Left kidney (tissue), 1 donor: ENCODE measurements at regions not wholly inside any gene's neighbourhood (a gene's known extent, or its start where the extent isn't known, plus 50 kb on each side); places are given as distances from the start of the nearest gene placed in this dataset.
"Not testable (repeated sequence)": the region's sequence is repeated elsewhere in the genome, so short reads cannot be mapped to it uniquely, and the experiment has no call there.

Source experiments
- DNase-seq: peaks from one replicate; pipeline ENCODE4 v3.0.0-alpha.2; 2013

GRCh38 chrX:76774912-76775311, 347.4 kb downstream of the MAGEE1 start:
- DNase-seq = not testable (repeated sequence)

DNA sequence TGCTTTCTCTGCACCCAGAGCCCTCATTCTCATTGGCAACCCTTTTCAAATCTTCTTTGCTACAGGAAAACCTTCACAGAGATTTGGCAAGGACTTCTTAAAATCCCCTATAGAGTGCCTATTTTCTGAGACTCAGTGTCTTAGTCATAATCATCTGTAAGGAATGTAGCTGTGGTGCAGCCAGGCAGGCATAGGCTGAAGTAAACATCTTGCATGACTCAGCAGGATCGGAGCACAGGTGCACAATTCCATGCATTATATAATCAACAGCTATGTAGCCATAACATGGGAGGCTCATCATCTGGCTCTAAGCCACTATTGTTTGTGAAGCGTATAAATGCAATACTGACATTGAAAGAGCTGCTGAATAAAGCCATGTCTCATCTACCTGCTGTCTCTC, 368.8 kb downstream of the MAGEE1 start:
- DNase-seq = no peak

DNA sequence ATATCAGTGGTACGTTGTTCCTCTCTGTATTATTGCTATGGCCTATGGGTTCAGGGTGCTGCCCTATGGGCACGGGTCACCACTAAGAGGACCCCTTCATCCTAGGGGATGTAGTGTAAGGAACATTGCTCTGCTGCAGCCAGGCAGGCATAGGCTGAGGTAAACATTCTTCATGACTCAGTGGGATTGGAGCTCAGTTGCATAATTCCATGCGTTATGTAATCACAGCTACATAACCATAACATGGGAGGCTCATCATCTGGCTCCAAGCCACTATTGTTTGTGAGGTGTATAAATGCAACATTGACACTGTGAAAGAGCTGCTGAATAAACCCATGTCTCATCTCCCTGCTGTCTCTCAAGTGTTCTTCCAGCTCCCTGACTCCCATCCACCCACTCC, 375.2 kb downstream of the MAGEE1 start:
- DNase-seq = no peak

DNA sequence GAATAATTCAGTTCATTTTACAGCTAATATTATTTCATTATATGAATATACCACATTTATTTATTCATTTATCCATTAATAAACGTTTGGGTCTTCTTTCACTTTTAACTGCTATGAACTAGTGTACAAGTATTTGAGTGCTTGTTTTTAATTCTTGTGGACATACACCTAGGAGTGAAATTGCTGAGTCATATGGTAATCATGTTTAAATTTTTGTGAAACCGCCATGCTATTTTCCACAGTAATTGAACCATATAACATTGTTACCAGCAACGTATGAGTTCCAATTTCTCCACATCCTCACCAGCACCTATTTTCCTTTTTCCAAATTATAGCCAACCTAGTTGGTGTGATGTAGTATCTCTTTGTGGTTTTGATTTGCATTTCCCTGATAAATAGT, 388.2 kb downstream of the MAGEE1 start:
- no peak for DNase-seq

DNA sequence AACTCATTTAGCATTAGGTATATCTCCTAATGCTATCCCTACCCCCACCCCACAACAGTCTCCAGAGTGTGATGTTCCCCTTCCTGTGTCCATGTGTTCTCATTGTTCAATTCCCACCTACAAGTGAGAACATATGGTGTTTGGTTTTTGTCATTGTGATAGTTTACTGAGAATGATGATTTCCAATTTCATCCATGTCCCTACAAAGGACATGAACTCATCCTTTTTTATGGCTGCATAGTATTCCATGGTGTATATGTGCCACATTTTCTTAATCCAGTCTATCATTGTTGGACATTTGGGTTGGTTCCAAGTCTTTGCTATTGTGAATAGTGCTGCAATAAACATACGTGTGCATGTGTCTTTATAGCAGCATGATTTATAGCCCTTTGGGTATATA, 389.8 kb downstream of the MAGEE1 start:
- not testable (repeated sequence) for DNase-seq

GRCh38 chrX:76821276-76821675, 393.8 kb downstream of the MAGEE1 start:
- DNase-seq = no peak

DNA sequence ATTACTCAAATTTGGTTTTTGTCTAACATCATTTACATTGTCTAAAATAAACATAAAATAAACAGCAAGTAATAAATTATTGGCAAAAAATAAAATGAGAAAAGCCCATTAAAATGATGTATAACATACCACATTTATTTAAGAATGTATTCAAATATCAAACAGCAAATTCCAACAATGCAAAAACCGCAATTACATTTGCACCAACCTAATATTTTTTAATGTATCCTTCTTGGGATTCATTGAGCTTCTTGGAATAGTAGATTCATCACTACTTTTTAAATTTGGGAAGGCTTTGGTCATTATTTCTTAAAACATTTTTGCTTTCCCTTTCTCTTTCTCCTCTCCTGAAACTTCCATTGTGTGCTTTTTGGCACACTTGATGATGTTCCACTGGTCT, 400.2 kb downstream of the MAGEE1 start:
- no peak for DNase-seq

DNA sequence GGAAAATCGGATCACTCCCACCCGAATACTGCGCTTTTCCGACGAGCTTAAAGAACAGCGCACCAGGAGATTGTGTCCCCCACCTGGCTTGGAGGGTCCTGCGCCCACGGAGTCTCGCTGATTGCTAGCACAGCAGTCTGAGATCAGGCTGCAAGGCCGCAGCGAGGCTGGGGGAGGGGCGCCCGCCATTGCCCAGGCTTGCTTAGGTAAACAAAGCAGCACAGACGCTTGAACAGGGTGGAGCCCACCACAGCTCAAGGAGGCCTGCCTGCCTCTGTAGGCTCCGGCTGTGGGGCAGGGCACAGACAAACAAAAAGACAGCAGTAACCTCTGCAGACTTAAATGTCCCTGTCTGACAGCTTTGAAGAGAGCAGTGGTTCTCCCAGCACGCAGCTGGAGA, 413.4 kb downstream of the MAGEE1 start:
- not testable (repeated sequence) for DNase-seq

DNA sequence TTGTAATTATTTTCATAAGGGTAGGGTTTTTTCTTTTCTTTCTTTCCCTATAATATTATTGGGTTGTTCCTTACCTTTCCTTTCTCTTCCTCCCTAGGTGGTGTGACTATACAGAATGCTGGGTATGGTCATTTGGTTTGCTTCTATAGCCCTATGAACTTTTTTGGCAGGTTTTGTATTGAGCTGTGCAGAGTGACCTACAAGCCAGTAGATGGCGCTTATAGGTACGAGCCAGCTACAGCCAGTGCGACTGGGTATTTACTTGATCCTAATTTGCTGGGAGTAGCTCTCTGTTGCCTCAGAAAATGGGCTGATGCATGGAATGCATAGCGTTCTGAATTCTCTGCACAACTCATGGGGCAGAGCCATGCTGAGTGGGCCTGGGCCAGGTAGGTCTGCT, 423.3 kb downstream of the MAGEE1 start:
- DNase-seq = no peak

- no peak for DNase-seq
Measured at GRCh38 chrX:76862509-76862908, 435.0 kb downstream of the MAGEE1 start.

DNA sequence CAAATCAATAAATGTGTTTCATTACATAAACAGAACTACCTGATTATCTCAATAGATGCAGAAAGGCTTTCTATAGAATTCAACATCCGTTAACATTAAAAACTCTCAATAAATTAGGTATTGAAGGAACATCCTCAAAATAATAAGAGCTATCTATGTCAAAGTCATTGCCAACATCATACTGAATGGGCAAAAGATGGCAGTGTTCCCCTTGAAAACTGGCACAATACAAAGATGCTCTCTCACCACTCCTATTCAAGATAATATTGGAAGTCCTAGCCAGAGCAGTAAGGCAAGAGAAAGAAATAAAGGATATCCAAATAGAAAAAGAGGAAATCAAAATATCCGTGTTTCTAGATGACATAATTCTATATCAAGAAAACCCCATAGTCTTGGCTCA, 466.4 kb downstream of the MAGEE1 start:
- DNase-seq = no peak

GRCh38 chrX:76915836-76916235, 488.3 kb downstream of the MAGEE1 start:
- DNase-seq = no peak

DNA sequence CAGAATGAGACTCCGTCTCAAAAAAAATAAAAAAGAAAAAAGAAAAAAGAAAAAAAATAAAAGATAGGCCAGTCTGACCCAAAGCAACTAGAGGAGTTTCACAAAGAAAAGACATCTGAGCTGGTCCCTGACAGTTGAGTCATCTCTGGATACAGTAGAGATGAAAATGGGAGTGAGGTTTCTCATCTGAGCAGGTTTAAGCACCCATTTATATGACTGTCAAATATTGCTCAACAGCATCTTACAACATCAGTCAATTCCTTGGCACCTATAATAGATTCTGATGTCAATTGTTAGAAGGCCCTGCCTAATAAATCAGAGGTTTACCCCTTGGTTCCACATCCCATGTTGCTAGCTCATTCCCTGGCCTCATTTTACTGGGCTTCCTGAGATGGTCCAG, 490.5 kb downstream of the MAGEE1 start:
- no peak for DNase-seq

- no peak for DNase-seq
Measured at GRCh38 chrX:76919761-76920160, 492.3 kb downstream of the MAGEE1 start.

GRCh38 chrX:76920607-76921006, 493.1 kb downstream of the MAGEE1 start:
- no peak for DNase-seq

DNA sequence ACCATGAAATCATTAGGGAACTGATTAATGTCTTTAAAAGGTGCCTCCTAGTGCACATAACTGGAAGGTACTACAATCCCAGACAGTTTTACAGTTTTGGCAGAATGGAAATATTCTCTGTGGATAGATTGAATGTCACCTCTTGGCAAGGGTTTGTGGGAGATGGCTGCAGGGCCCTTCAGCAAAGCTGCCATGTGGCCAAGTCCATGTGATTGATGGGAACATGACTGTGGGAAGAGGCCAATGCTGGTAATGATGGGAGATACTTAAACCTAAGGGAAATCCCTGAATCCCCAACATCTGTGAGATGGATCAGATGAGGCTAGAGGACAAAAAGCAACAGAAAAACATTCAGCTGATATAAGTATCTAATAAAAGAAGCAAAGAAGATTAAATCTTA, 493.7 kb downstream of the MAGEE1 start:
- no peak for DNase-seq

DNA sequence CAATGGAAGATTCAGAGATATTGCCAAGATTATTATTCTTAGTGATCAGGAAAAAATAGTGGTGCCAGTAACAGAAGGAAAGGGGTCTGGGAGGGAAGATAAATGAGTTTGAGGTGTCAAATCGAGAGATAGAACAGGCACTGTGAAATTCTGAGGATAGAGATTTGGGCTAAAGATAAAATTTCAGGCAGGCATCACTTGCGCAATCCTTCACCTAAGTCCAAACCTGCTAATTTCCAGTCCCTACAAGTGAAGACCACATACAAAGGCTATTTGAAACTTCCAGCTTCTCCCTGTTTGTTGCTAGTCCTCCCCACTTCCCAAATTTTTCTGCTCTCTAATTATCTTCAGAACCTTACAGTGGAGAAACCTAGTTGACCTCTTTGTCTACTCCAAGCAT, 494.6 kb downstream of the MAGEE1 start:
- DNase-seq = no peak

DNA sequence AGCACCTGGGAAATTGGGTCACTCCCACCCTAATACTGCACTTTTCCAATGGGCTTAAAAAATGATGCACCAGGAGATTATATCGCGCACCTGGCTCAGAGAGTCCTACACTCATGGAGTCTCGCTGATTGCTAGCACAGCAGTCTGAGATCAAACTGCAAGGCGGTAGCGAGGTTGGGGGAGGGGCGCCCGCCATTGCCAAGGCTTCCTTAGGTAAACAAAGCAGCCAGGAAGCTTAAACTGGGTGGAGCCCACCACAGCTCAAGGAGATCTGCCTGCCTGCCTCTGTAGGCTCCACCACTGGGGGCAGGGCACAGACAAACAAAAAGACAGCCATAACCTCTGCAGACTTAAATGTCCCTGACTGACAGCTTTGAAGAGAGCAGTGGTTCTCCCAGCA, 497.1 kb downstream of the MAGEE1 start:
- DNase-seq = not testable (repeated sequence)

GRCh38 chrX:76931518-76931917, 504.0 kb downstream of the MAGEE1 start:
- DNase-seq = no peak

DNA sequence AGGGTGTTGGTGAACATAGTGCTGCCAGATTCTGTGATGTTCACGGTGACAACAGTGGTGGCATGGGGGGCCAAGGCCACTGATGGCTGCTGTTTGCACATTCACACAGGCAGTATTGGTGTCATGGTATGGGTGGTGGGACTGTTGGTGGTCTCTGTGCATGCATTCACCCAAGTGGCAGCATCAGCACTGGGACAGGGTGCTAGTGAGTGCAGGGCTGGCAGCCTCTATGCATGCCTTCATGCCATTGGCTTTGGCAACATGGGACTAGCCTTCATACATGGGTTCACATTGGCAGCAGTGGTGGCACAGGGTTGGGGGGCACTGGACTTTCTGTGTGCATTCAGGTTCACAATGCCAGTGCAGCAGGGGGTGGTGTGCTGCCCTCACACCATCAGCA, 489.7 kb upstream of the FGF16 start:
- no peak for DNase-seq

DNA sequence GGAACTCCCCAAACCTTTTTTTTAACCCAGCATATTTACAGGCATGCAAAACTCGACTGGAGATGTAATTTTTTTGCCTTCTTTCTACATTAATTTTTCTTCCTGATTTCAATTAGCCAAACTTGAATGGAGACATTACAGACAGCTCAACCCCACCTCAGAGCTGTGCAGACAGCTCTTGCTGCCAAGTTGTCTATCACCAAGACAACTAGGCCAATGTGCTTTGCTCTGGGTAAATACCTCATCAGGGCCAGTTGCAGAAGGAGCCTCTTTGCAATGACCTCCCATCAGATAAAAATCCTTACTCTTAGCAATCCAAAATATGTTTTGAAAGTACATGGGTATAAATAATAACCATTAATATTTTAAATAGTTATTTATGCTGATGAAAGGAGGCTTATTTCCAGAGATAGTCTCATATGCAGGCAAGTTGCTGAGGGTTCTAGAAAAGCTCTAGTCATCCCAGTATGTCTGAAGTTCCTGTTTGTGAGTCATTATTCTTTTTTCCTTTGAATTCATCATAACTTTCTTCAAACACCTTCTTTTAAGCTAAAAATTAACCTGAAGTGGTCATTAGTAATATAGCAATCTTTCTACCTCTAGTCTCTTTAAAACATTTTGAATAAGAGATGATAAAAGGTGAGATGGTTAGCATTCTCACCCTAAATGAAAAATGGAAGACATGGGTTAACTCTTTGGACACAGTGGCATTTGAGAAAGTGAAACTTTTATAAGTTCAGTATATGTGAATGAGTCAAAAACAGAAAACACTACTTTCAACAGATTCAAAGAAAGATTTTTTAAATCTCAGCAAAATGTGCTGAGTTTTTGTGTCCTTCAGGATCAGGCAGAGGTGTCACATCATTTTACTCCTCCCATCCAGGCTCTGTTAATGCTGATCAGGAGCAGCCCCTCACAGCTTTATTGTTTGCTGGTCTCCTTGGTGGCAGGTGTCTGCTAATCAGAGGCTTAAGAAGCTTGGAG, 475.5 kb upstream of the FGF16 start:
- DNase-seq = no peak

GRCh38 chrX:76977452-76977851, 469.7 kb upstream of the FGF16 start:
- no peak for DNase-seq

DNA sequence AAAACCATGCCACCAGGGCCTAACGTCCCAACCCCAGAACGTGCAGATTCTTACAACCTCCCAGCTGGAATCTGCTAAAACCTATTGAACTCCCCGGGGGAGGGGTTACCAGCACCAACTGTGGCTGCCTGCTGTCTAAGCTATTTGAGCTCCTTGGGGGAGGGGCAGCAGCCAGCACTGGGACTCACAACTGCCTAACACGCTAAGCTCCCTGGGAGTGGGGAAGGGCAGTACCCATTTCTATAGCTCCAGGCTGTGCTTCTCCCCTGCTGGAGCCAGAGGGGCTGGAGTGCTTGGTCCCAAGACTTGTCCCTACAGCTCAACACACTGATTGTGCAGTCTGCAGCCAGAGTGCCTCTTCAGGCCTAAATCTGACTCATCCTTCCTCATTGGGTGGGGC, 459.8 kb upstream of the FGF16 start:
- DNase-seq = no peak

DNA sequence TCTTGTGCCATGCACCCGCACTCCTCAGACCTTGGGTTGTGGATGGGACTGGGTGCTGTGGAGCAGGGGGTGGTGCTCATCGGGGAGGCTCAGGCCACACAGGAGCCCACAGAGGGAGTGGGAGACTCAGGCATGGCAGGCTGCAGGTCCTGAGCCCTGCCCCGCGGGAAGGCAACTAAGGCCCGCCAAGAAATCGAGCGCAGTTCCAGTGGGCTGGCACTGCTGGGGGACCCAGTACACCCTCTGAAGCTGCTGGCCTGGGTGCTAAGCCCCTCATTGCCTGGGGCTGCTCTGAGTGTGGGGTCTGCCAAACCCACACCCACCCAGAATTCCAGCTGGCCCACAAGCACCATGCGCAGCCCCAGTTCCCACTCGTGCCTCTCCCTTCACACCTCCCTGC, 450.5 kb upstream of the FGF16 start:
- DNase-seq = no peak
